LoVo (cell line): ENCODE measurements at regions not wholly inside any gene's neighbourhood (a gene's known extent, or its start where the extent isn't known, plus 50 kb on each side); places are given as distances from the start of the nearest gene placed in this dataset.

Experiments
- DNase-seq: peaks from one replicate; pipeline ENCODE4 v3.0.0-alpha.2; 2016; ENCODE audit warnings: low spot score

DNA sequence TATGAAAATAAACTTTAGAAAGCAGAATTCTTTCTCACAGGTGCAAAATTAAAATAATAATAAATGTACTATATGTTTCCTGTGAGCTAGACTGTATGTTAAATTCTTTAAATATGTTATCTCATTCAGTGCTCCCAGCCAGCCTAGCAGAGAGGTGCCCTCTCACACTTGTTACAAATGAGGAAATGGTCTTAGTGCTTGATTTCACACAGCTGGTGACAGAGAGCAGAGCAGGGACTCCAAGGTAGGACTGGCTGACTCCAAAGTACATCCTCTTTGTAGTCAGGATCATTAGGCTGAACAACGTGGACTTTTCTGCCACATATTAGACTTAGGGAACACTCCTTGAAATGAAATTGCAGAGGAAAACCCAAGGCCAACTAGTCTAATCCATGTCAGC is 72.0 kb upstream of the HHIP start:
- no peak for DNase-seq

DNA sequence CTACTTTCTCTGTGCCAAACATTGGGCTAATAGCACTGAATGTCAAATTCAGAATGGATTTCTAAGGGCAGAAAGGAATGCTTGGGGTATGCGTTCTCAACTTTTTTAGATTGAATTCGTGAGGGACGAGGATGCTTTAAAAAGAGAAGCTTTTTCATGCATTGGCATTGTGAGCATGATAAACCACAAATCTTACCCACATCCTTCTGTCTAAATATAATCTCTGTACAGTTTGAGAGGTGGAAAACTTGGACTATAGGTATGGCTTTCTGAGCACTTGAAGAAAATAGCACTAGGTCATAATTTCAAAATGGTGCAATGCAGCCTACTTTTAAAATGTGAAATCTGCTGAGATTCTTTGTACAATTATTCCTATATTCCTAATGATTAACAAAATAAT is 71.4 kb upstream of the HHIP start:
- no peak for DNase-seq

DNA sequence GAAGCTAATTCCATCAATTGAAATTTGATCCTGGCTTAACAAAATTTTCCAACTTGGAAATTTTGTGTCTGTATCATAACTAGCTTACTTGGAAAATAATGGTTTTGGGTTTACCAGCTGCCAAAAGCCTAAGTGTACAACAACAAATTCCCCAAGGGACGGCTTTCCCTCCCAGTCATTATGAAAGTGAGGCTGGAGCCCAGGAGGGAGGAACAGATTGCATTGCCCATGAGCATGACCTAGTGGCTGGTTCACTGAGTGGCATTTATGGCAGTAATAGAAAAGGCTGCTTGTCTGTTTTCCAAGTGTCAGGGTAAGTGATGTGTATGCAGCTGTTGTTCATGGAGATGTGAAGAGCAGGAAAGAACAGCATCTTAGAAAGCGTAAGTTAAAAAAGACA is 70.8 kb upstream of the HHIP start:
- DNase-seq = no peak

DNA sequence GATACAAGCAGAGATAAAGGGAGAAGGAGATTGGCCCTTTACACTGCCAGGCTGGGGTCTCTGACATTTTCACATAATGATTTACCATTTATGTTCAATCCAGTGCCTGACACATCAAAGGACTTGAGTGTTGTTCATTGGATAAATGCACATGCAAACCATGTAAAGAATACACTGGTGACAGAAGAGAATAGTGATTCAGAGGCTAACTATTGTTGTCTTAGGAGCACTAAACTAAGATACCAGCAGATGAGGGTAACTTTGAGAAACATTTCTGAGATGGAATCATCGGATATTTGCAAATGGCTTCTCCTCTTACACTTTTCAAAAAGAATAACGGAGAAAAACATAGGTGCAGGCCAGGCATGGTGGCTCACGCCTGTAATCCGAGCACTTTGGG is 67.3 kb upstream of the HHIP start:
- DNase-seq = no peak

DNA sequence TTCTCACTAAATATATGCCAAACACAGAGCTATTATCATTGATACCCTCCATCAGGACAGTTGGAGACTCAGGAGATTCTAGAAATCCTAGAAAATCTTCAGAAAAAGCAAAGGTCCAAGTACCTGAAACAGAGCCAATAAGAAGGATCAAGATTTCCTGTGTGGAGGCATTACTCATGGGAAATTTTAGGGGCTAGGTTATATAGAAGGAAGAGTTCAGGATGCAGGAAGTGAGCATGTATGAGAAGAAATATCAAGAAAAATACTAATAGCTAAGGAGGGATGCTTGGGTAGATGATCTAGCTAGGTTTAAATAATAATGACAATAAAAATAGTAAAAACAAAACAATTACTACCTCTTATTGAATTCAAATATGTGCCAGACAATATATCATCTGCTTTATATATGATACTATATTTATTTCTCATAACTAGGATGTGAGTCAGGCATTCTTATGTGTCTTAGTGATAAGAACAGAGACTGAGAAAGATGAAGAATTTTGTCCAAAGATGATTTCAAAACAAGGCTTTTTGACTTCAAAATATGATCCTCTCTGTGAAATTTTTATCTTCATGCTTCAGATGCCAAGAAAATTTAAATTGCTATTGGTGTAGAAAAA is 66.4 kb upstream of the HHIP start:
- no peak for DNase-seq

DNA sequence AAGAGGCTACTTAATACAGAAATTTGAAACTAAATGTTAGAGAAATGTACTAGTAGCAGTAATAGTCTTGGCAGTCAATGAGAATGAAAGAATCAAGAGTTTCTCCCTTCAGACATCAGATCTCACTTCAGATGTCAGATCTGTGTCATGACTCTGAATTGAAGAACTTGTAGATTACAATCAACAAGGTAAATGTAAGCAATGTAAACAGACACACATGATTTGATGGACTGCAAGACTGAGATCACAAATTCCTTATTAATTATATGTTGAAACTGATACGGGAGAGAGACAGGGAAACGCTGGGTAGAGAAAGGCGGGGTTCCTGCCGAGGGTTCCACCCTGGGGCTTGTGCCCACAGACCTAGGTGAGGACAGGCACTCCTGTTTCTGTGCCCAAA is 65.5 kb upstream of the HHIP start:
- DNase-seq = no peak

DNA sequence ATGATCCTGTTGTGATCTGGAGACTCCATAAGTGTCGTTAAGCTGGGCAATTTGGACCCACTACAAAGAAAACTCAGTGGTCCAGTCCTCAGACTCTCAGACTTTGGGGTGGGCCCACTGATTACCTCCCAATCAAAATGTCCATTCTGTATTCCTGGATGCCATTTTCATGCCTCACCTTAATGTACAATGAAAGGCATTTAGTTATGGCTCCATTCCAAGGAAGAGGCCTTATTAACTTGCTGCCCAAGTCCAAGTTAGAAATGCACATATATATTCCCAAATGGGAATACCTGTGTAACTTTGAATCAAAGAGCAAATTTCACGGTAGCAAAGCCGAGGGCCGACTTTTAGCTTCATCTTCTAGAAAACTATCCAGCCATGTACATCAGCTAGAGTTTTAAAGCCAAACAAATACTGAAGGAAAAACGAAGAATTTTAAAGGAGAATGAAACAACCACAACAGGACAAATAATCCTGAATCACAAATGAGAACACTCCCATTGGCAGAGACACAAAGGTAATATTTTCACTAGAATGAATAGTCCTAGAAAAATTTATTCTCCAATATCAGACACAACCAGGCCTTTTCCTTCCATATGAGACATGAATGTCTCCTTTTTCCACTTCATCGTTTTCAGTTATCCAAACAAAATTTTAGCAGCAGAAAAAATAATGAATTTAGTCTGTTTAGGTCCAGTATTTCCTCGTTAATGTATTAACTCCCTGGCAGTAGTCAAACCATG is 63.7 kb upstream of the HHIP start:
- peak; percentile 53 for DNase-seq

DNA sequence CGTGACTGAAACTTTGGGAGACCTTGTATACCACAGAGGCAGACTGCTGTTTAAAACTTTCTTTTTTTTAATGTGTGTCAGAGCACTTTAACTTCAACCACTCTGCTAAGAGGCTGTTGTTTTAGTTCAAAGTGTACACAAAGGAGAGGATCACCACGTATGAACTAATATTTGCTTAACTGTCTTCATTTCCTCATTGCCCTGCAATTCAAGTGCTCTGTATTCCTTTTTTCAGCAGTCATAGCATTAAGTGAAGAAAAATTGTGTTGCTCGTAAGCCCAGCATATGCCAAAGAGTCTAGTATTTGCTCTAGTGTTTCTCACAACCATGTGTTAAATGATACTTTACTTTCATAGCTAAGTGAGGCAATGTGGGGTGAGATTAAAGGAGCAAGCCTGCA is 63.0 kb upstream of the HHIP start:
- DNase-seq = peak; percentile 29

DNA sequence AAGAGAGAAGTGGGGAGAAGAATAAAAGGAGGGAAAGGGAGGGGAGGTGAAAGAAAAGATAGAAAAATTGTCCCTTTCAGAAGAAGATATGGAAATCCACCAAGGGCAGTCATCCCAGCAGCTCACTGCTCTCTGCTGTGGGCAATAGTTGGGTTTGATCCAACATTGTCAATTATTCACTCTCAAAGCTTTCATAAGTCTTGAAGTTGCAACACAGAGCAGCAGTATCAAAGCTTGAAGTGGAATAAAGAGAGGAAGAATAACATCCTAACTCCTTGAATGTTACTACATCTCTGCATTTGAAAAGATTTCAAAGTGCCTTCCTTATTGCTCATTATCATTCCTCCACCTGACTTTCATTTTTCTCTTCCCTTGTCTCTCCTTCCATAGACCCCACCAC is 62.3 kb upstream of the HHIP start:
- DNase-seq = no peak

DNA sequence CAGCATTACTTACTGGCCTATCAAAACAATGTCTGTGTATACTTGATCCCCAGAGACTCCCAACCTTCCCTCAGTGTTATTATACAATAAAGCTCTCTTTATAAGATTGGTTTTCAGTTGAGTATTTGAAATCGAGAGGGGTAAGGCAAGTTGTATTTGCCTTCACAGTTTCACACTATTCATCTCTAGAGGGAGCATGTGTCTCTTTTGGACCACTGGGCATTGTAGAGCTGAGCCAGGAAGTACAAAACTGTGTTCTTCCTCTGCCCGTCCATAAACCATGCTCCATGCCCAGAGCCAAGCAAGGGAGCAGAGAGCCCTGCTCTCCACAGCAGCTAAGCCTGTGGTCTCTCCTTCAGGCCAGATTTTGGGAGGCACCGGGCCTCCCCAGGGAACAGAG is 61.5 kb upstream of the HHIP start:
- DNase-seq = no peak

DNA sequence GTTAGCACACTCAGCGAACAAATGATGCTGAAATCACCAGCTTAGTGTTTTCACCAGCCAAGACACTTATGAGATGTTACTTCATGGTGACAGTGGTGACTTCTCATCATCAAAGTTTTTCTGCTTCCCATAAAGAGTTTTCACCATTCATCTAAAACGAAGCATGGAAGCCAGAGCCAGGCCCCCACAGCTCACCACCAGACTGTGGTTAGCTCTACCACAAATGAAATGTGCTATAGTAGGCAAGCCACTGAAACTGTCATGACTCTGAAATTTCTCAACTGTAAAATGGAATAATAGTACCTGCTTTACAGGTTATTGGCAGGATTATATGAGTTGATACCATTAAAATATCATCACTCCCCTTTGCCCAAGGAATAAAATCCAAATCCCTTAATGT is 56.4 kb upstream of the HHIP start:
- DNase-seq = no peak

DNA sequence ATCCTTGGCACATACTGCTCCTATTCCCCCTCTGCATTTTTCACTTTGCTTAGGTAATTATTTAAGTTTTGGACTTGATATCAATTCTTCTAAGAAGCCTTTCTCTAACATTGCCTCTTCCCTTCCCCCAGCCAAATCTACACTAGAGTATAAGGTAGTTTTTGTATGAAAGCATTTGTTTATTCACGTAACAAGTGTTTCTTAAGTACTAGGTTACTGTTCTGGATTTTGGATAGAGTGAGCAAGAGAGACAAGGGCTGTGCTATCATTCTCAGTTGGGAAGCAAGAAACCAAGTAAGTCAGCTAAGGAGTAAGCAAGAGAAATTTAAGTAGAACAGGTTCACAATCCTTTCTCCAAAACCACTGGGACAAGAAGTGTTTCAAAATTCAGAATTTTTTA is 55.9 kb upstream of the HHIP start:
- no peak for DNase-seq

DNA sequence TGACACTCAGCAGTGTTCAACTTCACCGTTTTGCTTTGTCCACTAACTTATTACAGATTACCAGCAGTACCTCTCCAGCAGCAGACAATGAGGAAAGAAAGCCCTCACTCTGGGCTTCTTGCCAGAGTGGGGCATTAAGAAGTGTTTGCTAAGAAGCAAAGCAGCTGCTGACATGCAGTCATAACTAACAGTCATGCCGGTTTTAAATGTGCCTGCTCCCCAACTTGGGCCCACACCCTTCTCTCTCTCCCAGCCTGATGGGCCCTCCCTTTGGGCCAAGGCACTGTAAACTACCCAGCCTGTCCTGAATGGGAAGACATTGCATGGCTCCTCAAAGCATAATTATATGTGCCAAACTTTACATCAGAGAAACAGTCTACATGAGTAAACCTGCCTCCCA is 54.6 kb upstream of the HHIP start:
- peak; percentile 57 for DNase-seq

DNA sequence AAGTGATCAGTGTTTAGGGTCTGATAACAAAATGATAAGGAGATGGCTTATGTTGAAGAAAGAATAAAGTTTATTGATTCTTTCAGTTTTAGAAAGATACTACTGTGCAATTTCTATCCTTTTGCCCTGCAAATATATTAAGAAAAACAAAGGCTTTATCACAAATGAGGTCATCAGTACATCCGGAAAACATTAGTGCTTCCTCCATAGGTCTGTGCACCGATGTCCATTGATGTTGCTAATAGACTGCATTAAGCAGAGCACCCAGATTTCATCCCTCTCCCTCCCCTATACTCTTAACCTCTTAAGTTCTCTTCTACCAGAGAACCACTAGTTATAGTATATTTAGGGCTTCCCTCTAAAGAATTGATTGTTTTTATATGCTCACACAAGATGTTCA is 53.7 kb upstream of the HHIP start:
- no peak for DNase-seq

DNA sequence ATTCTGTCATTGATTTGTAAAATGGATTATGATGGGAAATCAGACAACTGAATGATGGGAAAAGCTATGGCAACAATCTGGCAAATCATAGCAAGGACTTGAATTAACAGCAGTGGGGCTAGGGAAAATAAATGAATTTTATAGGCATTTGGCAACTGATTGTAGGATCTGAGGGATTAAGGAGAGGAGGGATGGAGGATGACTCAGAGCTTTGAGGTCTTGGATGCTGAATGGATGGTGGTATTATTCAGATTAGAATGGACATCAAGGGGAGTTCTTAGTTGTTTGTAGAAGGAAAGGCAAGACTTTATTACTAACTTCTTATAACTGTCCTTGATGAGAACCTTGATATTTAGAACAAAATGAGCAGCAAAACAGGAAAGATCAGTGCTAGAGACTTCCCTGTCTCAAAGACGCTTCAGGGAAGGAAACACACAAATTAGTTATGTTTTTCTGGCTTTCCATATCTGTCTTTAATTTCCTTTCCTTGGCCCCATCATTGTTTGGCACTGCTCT is 51.4 kb upstream of the HHIP start:
- DNase-seq = no peak

DNA sequence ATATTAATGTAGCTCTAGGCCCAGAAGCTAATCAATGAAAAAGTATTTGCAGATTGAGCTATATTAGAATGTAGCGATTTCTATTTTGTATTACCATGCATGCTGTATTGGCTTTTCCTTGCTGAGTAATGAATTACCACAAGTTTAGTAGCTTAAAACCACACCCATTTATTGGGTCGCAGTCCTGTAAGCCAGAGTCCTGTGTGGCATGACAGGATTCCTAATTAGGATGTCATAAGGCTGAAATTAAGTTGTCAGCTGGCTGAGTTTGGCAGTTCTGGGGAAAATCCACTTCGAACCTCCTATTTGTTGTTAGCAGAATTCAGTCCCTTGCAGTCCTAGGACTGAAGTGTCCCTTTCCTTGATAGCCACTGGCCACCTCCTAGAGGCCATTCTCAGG is 50.3 kb upstream of the HHIP start:
- no peak for DNase-seq
